B cell (primary cell): ENCODE measurements at regions not wholly inside any gene's neighbourhood (a gene's known extent, or its start where the extent isn't known, plus 50 kb on each side); places are given as distances from the start of the nearest gene placed in this dataset.

ENCODE experiments used
- EZH2 ChIP-seq: IDR thresholded peaks from 2 replicates; pipeline ENCODE4 v1.6.1; 2012; ENCODE audit warnings: borderline replicate concordance, low read depth, mild to moderate bottlenecking, moderate library complexity, low read length; ENCODE audit not compliant: insufficient read depth, poor library complexity, severe bottlenecking
- TF ChIP-seq, protein P1 (sequence below): fragments of 200-600 bp; IDR thresholded peaks from one replicate; pipeline ENCODE4 v1.8.0; 2022; ENCODE audit warnings: antibody characterized with exemption, mild to moderate bottlenecking

DNA sequence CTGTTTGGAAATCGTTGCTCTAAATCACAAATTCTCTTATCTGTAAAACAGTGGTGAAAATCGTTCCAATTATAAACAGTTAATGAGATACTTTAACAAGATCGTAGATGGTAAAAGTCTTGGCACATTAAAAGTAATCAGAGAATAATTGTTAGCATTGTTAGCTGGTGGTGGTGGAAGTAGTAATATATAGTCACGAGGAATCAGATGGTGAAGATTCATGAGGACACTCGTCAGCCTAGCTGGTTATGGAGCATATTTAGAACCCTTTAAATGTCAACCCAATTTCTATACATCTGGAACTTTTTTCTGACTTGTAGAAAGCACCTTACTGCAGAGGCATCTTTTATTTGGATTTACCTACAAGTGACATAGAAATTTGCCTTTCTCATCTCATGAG lies 190.8 kb downstream of the TLE1 start:
- TF ChIP-seq, protein P1, sequence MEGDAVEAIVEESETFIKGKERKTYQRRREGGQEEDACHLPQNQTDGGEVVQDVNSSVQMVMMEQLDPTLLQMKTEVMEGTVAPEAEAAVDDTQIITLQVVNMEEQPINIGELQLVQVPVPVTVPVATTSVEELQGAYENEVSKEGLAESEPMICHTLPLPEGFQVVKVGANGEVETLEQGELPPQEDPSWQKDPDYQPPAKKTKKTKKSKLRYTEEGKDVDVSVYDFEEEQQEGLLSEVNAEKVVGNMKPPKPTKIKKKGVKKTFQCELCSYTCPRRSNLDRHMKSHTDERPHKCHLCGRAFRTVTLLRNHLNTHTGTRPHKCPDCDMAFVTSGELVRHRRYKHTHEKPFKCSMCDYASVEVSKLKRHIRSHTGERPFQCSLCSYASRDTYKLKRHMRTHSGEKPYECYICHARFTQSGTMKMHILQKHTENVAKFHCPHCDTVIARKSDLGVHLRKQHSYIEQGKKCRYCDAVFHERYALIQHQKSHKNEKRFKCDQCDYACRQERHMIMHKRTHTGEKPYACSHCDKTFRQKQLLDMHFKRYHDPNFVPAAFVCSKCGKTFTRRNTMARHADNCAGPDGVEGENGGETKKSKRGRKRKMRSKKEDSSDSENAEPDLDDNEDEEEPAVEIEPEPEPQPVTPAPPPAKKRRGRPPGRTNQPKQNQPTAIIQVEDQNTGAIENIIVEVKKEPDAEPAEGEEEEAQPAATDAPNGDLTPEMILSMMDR: no peak
- TF ChIP-seq EZH2: no peak
